ENCODE measurements at regions not wholly inside any gene's neighbourhood (a gene's known extent, or its start where the extent isn't known, plus 50 kb on each side); places are given as distances from the start of the nearest gene placed in this dataset.
"Not testable (repeated sequence)": the region's sequence is repeated elsewhere in the genome, so short reads cannot be mapped to it uniquely, and the experiment has no call there.

DNA sequence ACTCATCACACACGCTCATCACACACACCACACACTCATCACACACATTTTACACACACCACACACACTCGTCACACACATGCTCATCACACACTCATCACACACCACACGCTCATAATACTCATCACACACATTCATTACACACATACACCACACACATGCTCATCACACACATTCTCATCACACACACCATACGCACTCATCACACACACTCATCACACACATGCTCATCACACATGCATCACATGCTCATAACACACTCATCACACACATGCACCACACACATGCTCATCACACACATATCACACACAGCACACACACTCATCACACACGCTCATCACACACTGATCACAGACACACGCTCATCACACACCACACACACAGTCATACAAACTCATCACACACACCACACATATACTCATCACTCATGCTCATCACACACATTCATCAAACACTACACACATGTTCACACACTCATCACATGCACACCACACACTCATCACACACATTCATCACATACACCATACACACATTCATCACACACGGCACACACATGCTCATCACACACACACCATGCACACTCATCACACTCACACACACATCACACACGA lies 247.1 kb upstream of the SGCG start:
- Mint-ChIP-seq H3K4me1 (no peaks in the 10 kb centered on the region), H3K27ac (no peak overlapping the region), H3K36me3 (no peaks in the 10 kb centered on the region), H3K4me3 (no peak overlapping the region), H3K27me3 (no peaks in the 10 kb centered on the region), H3K9me3 (no peaks in the 10 kb centered on the region)
- no peak for ATAC-seq

DNA sequence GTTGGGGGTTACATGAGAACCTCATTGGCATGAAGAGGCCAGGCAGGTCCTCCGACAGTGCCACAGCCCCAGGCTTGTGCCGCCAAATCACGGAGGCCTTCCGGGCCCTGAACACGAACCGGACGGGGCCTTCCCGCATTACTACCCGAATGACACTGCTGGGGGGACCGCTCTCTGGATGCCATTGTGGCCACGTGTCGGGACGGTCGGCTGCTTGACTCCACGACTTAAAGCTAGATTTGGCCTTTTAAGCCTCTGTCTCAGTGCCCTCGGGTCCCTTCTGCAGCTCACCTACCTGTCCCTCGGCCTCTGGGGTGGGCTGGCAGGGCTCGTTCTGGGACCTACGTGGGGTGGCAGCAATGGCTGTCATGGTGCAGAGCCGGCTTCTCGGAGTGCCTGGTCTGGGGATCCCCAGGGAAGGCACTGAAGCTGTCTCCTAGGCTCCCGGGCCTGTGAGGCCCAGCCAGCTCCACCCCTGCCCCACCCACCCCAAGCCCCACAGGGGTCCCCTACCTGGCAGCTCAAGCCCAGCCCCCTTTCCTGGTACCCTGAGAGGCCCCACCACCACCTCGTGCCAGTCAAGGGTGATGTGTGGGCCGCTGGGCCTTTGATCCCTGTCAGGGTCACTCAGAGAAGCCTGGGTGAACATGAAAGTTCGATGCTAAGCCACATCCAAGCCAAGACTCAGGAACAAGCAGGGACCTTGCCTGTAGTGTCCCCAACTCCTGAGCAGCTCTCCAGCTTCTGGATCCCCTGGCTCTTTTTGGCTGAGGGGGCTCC lies 245.8 kb upstream of the SGCG start:
- H3K9me3 Mint-ChIP-seq = no peaks in the 10 kb centered on the region
- H3K4me1 Mint-ChIP-seq = no peaks in the 10 kb centered on the region
- no peak for ATAC-seq
- H3K36me3 Mint-ChIP-seq = no peaks in the 10 kb centered on the region
- H3K4me3 Mint-ChIP-seq = no peak overlapping the region
- no peak overlapping the region for H3K27ac Mint-ChIP-seq
- no peaks in the 10 kb centered on the region for H3K27me3 Mint-ChIP-seq

DNA sequence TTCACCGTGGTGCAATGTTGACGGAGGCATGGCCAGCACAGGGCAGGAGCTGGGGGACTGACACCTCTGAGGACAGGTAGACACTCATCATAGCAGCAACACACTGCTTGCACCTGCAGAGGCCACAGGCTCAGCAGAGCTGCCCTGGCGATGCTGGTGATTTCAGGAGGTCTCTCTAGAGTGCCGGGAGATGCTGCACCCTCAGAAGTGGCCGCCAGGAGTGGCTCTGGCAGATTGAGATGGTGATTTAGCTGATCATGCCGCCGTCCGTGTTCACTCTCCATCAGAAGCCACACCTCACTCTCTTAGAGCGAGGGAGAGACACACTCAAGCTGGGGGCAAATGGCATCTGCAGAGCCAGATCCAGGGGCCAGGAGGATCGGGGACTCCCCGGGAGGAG lies 244.6 kb upstream of the SGCG start:
- Mint-ChIP-seq H3K27ac (no peak overlapping the region), H3K4me3 (no peak overlapping the region), H3K36me3 (no peaks in the 10 kb centered on the region), H3K4me1 (no peaks in the 10 kb centered on the region), H3K9me3 (no peaks in the 10 kb centered on the region), H3K27me3 (no peaks in the 10 kb centered on the region)
- no peak for ATAC-seq

DNA sequence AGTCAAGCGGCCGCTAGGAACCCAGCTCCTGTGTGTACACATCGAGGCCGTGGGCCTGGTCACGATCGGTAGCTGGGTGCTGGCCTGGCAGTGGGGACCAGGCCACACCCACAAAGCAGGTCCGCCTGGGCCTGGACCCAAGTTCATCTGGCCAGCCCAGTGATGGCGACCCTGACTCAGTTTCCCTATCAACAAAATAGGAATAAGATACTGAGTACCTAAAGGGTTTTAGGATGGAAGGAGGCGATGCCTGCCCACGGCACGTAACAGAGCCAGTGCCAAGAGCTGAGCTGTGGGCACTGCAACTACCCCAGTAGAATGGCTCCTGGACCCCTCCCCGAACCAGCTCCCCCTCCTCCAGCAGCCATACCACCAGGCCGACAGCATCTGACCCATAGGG lies 243.5 kb upstream of the SGCG start:
- Mint-ChIP-seq H3K27me3 (no peaks in the 10 kb centered on the region), H3K4me1 (no peaks in the 10 kb centered on the region), H3K27ac (no peak overlapping the region), H3K9me3 (no peaks in the 10 kb centered on the region), H3K4me3 (no peak overlapping the region), H3K36me3 (no peaks in the 10 kb centered on the region)
- ATAC-seq = no peak

DNA sequence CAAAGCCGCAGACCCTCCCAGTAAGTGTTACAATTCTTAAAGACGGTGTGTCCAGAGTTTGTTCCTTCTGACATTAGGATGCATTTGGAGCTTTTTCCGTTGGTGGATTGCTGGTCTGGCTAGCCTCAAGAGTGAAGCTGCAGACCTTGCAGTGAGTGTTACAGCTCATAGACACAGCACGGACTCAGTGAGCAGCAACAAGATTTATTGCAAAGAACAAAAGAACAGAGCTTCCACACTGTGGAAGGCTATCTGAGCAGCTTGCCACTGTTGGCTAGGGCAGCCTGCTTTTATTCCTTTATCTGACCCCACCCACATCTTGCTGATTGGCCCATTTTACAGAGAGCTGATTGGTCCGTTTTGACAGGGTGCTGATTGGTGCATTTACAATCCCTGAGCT lies 242.8 kb upstream of the SGCG start:
- no peak overlapping the region for H3K27ac Mint-ChIP-seq

DNA sequence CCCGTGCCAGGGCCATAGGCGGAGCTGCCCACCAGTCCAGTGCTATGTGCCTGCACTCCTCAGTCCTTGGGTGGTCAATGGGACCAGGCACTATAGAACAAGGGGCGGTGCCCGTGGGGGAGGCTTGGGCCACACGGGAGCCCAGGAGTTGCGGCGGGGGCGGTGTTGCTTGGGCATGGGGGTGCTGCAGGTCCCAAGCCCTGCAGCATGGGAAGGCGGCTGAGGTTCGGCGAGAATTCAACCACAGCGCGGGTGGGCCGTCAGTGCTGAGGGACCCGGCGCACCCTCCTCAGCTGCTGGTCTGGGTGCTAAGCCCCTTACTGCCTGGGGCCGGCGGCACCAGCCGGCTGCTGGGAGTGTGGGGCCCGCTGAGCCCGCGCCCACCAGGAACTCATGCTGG lies 242.2 kb upstream of the SGCG start:
- Mint-ChIP-seq H3K27ac (no peak overlapping the region), H3K36me3 (no peaks in the 10 kb centered on the region), H3K9me3 (no peaks in the 10 kb centered on the region), H3K4me3 (no peak overlapping the region), H3K4me1 (no peaks in the 10 kb centered on the region), H3K27me3 (no peaks in the 10 kb centered on the region)
- ATAC-seq = no peak

More for the DNA sequence above, 242.8 kb upstream of the SGCG start:
- Mint-ChIP-seq H3K36me3 (no peaks in the 10 kb centered on the region), H3K9me3 (no peaks in the 10 kb centered on the region), H3K4me3 (no peak overlapping the region), H3K4me1 (no peaks in the 10 kb centered on the region), H3K27me3 (no peaks in the 10 kb centered on the region)
- no peak for ATAC-seq

DNA sequence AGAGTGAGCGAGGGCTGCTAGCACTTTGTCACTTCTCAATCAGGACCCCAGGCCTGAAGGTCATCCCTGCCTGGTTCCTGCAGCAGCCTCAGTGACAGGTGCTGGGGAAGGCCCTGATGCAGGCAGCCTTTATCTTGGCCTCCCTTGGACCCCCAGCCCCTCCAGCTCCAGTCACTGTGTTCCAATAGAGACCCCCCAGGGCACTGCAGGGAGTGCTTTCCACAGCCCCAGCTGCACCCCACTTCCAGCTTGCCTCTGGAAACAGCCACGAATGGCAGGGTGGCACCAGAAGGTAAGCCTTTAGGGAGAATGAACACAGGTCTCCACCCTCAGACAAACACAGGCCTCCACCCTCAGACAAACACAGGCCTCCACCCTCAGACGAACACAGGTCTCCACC lies 241.6 kb upstream of the SGCG start:
- H3K4me1 Mint-ChIP-seq = no peaks in the 10 kb centered on the region
- no peaks in the 10 kb centered on the region for H3K9me3 Mint-ChIP-seq
- no peaks in the 10 kb centered on the region for H3K36me3 Mint-ChIP-seq
- H3K4me3 Mint-ChIP-seq = no peak overlapping the region
- H3K27ac Mint-ChIP-seq = no peak overlapping the region
- no peak for ATAC-seq
- H3K27me3 Mint-ChIP-seq = peaks cover 4% of the 10 kb centered on the region

DNA sequence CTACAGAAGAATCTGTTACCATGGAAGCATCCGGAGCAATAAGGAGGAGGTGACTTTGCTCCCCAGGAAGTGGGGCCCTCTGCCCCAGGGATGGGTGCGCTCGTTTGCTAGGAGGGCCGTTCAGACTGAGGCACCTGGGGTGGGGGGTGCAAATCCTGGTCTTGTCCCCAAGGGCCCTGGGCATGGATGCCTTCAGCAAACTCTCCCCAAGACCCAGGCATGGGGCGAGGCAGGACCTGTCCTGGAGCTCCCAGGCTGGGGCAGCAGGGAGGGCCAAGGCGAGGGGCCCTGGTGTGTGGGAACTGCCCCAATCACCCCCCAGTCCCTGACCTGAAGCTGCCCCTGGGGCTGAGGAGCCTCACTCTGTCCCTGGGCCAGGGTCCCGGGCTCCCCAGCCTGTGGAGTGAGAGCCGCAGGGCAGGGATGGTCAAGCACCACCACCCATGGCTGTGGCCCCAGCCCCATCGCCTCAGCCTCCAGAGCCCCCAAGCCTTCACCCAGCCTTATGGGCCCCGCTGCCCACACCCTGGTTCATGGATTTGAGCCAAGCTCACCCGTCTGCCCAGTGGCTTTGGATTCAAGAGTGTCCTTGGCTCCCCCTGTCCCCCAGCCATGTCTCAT lies 240.6 kb upstream of the SGCG start:
- Mint-ChIP-seq H3K9me3 (peaks cover 3% of the 10 kb centered on the region), H3K27ac (no peak overlapping the region), H3K4me3 (no peak overlapping the region), H3K27me3 (peaks cover 15% of the 10 kb centered on the region), H3K36me3 (no peaks in the 10 kb centered on the region), H3K4me1 (no peaks in the 10 kb centered on the region)
- peak; percentile 32 for ATAC-seq

DNA sequence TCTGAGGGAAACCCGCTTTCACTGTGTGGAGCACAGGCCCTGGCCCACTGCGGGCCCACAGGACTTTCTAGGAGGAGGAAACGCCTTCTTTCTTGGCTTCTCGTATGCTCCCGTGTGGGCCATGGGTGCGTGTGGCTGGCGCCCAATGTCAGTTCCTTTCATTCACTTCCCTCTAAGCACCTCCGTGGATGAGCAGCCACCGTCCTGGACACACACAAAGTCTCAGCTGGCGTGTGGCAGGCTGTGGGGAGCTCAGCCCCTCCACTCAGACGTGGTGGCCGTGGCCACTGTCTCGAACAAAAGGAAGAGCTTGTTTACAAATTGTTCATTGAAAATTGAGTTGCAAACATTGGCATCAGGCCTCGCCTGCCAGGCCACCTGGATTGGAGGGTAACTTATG lies 240.0 kb upstream of the SGCG start:
- Mint-ChIP-seq H3K36me3 (no peaks in the 10 kb centered on the region), H3K27me3 (peaks cover 17% of the 10 kb centered on the region), H3K4me3 (no peak overlapping the region), H3K4me1 (no peaks in the 10 kb centered on the region), H3K27ac (no peak overlapping the region), H3K9me3 (peaks cover 3% of the 10 kb centered on the region)
- ATAC-seq = no peak

DNA sequence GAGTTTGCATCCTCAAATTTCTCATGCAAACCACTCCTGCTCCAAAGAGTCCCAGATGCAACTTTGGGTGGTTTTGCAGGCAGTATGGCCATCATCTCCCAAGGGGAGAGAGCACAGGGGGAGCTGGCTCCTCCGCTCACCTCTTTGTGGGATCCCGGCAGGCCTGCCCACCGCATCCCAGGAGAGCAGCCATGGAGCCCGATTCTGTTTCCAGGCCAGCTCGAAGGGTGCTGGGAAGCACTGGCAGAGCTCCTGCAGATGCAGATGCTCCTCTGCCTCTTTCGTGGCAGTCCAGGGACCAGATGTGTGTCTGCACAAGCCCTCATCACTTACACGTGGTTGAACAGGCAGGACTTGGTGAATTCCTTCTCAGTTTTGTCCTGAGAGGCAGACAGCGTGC lies 239.3 kb upstream of the SGCG start:
- not testable (repeated sequence) for H3K9me3 Mint-ChIP-seq, ATAC-seq, H3K27ac Mint-ChIP-seq, H3K4me1 Mint-ChIP-seq, H3K36me3 Mint-ChIP-seq, H3K4me3 Mint-ChIP-seq
- peaks cover 17% of the 10 kb centered on the region for H3K27me3 Mint-ChIP-seq

DNA sequence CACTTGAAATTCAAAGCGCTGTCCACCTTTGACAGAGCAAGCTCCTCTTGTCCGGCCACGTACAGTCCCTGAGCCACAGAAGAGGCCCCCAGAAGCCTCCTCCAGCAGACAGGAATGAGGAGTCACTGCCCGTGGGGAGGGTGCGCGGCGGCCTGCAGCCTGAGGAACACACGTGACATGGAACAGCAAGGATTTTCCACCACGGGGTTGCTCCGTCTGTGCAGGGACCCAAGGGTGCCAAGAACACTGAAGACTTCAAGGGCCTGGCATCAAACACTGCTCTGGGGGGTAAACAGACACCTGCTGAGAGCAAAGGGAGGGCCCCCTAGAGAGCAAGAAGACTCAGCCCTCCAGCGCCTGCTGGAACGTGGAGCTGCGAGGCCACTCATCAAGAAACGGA lies 237.9 kb upstream of the SGCG start:
- not testable (repeated sequence) for H3K36me3 Mint-ChIP-seq, H3K4me1 Mint-ChIP-seq, H3K4me3 Mint-ChIP-seq

DNA sequence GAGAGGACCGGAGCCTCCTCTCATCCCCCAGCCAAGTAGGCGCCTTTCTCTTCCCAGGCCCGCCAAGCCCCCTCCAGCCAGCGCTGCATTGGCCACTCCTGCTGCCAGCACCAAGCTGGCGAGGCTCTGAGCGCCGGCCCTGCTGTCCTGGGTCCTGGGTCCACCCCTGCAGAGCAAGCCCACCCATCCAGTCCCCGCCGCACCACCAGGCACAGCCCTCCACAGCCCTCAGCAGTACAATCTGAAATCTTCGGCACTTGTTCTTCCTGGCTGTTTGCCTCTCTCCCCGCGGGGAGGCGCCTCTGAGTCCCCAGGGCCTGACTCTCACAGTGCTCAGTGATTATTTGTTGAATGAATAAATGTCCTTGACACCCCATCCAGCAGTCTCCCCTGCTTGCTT lies 236.4 kb upstream of the SGCG start:
- Mint-ChIP-seq H3K27ac (no peak overlapping the region), H3K9me3 (peaks cover 3% of the 10 kb centered on the region), H3K27me3 (peaks cover 17% of the 10 kb centered on the region), H3K36me3 (no peaks in the 10 kb centered on the region), H3K4me3 (no peak overlapping the region), H3K4me1 (no peaks in the 10 kb centered on the region)
- peak; percentile 22 for ATAC-seq

More for the DNA sequence above, 237.9 kb upstream of the SGCG start:
- peaks cover 17% of the 10 kb centered on the region for H3K27me3 Mint-ChIP-seq
- H3K27ac Mint-ChIP-seq, ATAC-seq, H3K9me3 Mint-ChIP-seq: not testable (repeated sequence)

DNA sequence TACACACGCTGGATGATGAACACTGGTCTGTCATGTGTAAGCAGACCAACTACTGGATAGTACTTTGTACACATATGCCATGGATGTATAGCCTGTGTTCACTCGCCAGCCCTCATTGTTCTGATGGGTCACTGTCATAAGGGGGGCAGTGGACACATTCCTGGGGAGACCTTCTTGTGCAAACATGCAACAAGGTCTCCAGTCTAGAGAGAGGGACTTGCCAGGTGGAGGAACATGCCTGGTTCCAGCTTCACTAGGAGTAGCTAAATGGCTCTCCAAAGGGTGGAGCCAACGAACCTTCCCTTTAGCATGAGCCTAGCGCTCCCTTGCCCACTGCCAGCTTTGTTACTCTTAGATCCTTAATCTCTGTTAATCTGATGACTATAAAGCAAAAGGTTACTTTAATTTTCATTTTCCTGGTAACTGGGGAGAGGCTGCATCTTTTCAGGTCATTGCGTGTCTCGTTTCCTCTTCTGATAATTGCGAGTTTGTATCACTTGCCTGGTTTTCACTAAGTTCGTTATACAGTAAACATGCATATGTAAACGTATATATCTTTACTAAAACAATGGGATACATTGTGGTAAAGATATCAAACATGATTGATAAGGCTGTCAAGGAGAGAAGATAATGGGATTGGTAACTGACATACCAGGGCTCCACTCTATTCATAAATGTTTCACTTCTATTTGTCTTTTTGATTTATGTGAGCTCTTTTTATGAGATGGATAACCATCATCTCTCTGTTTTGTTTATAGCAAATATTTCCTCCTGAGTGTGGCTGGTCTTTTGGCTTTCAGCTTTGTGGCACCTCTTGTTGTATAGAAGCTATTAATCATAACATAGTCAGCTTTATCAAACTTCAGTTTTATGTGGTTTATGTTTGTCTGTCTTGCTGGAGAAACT lies 235.2 kb upstream of the SGCG start:
- Mint-ChIP-seq H3K27me3 (peaks cover 17% of the 10 kb centered on the region), H3K4me3 (no peak overlapping the region), H3K27ac (no peak overlapping the region), H3K36me3 (no peaks in the 10 kb centered on the region), H3K4me1 (no peaks in the 10 kb centered on the region), H3K9me3 (peaks cover 3% of the 10 kb centered on the region)
- no peak for ATAC-seq

DNA sequence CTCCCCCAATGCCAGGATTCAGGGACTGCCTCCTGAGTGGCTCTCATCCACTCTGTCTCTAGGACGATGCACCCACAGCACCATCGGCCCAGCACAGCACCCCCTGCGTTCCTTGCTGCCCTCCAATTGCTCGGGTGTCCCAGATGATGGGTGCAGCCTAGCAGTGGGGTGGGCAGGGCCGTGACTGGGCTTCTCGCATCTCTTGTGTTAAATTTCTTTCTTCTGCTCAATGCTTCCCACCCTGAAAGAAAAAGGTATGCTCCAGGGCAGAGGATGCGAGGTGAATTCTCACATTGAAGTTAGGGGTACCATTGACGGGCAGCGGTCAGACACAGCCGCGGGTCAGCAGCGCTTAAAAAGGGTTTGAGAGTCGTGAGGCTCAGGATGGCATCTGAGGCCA lies 232.4 kb upstream of the SGCG start:
- Mint-ChIP-seq H3K27me3 (peaks cover 17% of the 10 kb centered on the region), H3K9me3 (peaks cover 7% of the 10 kb centered on the region), H3K36me3 (no peaks in the 10 kb centered on the region), H3K4me1 (no peaks in the 10 kb centered on the region), H3K4me3 (no peak overlapping the region), H3K27ac (no peak overlapping the region)
- ATAC-seq = no peak

DNA sequence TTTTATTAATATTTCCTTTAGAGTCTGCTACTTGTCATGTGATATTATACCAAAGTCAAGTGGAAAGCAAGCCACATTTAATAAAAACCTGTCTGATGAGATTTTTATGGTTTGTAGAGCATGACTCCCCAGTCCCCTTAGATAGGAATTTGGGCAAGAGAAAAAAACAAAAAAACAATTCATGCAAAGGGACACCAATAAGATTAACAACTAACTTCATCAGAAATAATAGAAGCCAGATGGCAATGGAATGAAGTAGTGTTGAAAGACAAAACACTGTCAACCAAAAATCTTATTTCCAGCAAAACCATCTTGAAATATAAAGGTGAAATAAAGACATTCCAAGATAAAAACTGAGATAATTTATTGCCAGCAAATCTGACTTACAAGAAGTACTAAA lies 228.8 kb upstream of the SGCG start:
- H3K9me3 Mint-ChIP-seq, H3K4me1 Mint-ChIP-seq, H3K27ac Mint-ChIP-seq, H3K36me3 Mint-ChIP-seq, H3K27me3 Mint-ChIP-seq, ATAC-seq, H3K4me3 Mint-ChIP-seq: not testable (repeated sequence)
